ENCODE measurements at regions not wholly inside any gene's neighbourhood (a gene's known extent, or its start where the extent isn't known, plus 50 kb on each side); places are given as distances from the start of the nearest gene placed in this dataset.

GRCh38 chr3:74564560-74564959, 49.9 kb downstream of the CNTN3 start:
- TF ChIP-seq CTCF (conservative IDR thresholded peaks at IDR 0.05) (no peak), ZFX (IDR thresholded peaks at IDR 0.05) (no peak)

Data from C4-2B (cell line).